Esophagus (tissue), 2 donors: ENCODE measurements at regions not wholly inside any gene's neighbourhood (a gene's known extent, or its start where the extent isn't known, plus 50 kb on each side); places are given as distances from the start of the nearest gene placed in this dataset.
A peak's percentile ranks its signal among the peaks of the same experiment; 100 is the strongest.
"Not testable (repeated sequence)": the region's sequence is repeated elsewhere in the genome, so short reads cannot be mapped to it uniquely, and the experiment has no call there.

ENCODE experiments used
- H3K27ac ChIP-seq, 2 donors: one replicate each; pipeline ENCODE4 v1.5.1; 2013; ENCODE audit warnings: low read depth in 2 of 2, mild to moderate bottlenecking in 2 of 2, inconsistent platforms in 1 of 2, low read length in 1 of 2, moderate library complexity in 1 of 2
- H3K27me3 ChIP-seq, 2 donors: one replicate each; pipeline ENCODE4 v1.6.1; 2013; ENCODE audit warnings: low read length in 2 of 2, control low read depth in 1 of 2, mild to moderate bottlenecking in 1 of 2; ENCODE audit not compliant: insufficient read depth in 2 of 2, control insufficient read depth in 1 of 2
- H3K36me3 ChIP-seq, 2 donors: one replicate each; pipeline ENCODE4 v1.6.1; 2013; ENCODE audit warnings: low read length in 1 of 2; ENCODE audit not compliant: control insufficient read depth in 2 of 2, insufficient read depth in 2 of 2
- H3K4me1 ChIP-seq, 2 donors: one replicate each; pipeline ENCODE4 v1.6.1; 2013; ENCODE audit warnings: low read length in 1 of 2; ENCODE audit not compliant: control insufficient read depth in 2 of 2, insufficient read depth in 2 of 2
- H3K4me3 ChIP-seq, 2 donors: one replicate each; pipeline ENCODE4 v1.5.1; 2013; ENCODE audit warnings: low read length in 2 of 2, mild to moderate bottlenecking in 2 of 2, low read depth in 1 of 2, moderate library complexity in 1 of 2
- H3K9me3 ChIP-seq, 2 donors: one replicate each; pipeline ENCODE4 v1.6.1; 2013; ENCODE audit warnings: mild to moderate bottlenecking in 2 of 2, low read depth in 1 of 2, low read length in 1 of 2, moderate library complexity in 1 of 2; ENCODE audit not compliant: control insufficient read depth in 2 of 2, insufficient read depth in 1 of 2
- WGBS, 2 donors: extraction: QIAGEN DNeasy Blood & Tissue Kit; methylation state at CpG; one replicate each; pipeline ENCODE4 v1.1.7; 2013; 5-methylcytosine and 5-hydroxymethylcytosine counted together
- donor health status: healthy with polysubstance abuse.
- donor health status: Bipolar disorder and iron deficiency.

DNA sequence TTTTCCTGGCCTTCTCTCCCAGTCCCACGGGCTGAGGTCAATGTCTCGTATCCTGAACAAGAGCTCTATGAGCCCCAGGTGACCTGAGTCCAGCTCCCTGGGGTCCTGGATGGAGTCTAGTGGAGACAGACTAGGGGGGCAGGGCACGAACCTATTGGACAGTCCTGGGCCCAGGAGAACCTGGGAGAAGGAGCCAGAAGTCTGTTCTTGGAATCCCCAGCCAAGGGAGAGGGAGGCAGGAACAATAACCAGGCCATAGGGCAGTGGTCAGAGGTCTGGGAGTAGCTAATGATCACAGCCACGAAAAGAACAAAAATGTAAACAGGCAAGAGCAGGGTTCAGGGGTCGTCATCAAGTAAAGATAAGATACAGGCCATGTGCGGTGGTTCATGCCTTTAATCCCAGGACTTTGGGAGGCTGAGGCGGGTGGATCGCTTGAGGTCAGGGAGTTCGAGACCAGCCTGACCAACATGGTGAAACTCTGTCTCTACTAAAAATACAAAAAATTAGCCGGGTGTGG lies 60.8 kb downstream of the COPRS start:
- WGBS, 2 donors = 74 to 77% methylated on average over 10 of the region's 10 CpGs
- Histone ChIP-seq H3K27me3 (no peaks in the 10 kb centered on the region), H3K4me1 (no peaks in the 10 kb centered on the region), H3K36me3 (no peaks in the 10 kb centered on the region), H3K27ac (no peak overlapping the region), H3K9me3 (no peaks in the 10 kb centered on the region), H3K4me3 (no peak overlapping the region)

DNA sequence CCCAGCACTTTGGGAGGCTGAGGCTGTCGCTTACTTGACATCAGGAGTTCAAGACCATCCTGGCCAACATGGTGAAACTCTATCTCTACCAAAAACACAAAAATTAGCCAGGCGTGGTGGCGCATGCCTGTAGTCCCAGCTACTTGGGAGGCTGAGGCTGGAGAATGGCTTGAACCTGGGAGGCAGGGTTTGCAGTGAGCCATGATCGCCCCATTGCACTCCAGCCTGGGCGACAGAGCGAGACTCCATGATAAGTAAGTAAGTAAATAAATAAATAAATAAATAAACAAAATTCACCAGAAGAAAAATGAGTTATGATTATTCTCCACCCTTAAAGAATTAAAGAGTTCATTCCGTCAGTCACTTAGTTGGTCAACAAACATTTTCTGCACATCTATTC lies 63.1 kb downstream of the COPRS start:
- H3K36me3 ChIP-seq, H3K9me3 ChIP-seq, H3K27me3 ChIP-seq, H3K4me3 ChIP-seq, H3K27ac ChIP-seq, H3K4me1 ChIP-seq: not testable (repeated sequence)
- 98% methylated on average over 7 of the region's 7 CpGs for WGBS, 2 donors

DNA sequence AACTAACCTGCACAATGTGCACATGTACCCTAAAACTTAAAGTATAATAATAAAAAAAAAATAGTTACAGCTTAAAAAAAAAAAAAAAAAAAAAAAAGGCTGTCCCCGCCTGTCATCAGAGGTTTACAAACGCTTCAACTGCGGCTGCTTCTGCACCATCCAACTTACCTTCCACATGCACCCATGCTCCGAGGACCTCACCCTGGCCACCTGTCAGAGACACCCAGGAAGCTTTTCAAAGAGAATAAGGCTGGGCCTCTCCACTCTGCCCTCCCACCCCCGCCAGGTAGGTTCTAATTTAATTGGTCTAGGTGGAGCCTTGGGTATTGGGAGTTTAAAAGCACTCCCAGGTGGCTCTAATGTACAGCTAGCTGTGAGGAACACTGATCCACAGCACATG lies 64.9 kb downstream of the COPRS start:
- H3K9me3 ChIP-seq = no peaks in the 10 kb centered on the region
- H3K27ac ChIP-seq = no peak overlapping the region
- H3K4me1 ChIP-seq = no peaks in the 10 kb centered on the region
- no peaks in the 10 kb centered on the region for H3K36me3 ChIP-seq
- no peaks in the 10 kb centered on the region for H3K27me3 ChIP-seq
- 89 to 93% methylated on average over 4 to 5 of the region's 5 CpGs for WGBS, 2 donors
- no peak overlapping the region for H3K4me3 ChIP-seq

DNA sequence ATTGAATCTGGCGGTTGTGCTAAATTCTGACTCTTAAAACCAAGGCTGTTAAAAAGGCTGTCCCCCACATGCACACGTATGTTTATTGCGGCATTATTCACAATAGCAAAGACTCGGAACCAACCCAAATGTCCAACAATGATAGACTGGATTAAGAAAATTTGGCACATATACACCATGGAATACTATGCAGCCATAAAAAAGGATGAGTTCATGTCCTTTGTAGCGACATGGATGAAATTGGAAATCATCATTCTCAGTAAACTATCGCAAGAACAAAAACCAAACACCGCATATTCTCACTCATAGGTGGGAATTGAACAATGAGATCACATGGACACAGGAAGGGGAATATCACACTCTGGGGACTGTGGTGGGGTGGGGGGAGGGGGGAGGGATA lies 65.4 kb downstream of the COPRS start:
- not testable (repeated sequence) for H3K9me3 ChIP-seq, H3K4me1 ChIP-seq, H3K27me3 ChIP-seq, H3K27ac ChIP-seq, H3K36me3 ChIP-seq, H3K4me3 ChIP-seq
- 90 to 96% methylated on average over 7 of the region's 7 CpGs for WGBS, 2 donors

DNA sequence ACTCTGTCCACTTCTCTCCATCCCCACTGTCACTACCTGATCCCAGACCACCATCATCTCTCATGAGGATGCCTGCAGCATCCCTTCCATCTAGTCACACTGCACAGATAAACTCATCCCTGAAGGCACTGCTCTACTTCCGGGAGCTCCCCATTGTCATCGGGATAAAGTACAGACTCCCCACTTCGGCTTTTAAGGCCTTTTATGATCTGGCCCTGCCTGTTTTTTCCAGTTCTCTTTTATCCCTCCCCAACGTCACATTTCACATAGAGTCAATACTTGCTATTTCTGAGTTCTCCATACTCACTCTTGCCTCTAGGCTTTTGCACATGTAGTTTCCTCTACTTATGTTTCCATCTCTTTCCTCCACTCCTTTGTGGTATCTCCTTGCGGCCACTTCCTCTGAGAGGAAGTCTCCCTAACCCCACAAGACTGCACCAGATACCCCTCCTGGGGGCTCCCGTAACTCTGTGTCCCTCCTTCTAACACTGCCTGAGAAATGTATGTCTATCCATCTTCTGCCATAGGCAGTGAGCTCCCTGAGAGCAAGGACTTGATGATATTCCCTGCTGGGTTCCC lies 66.9 kb downstream of the COPRS start:
- Histone ChIP-seq H3K4me1 (peaks cover 0 to 2% of the 10 kb centered on the region in 2 donors), H3K27ac (no peak overlapping the region), H3K4me3 (no peak overlapping the region), H3K36me3 (no peaks in the 10 kb centered on the region), H3K9me3 (no peaks in the 10 kb centered on the region), H3K27me3 (no peaks in the 10 kb centered on the region)
- WGBS, 2 donors = 68 to 72% methylated on average over 6 of the region's 6 CpGs

DNA sequence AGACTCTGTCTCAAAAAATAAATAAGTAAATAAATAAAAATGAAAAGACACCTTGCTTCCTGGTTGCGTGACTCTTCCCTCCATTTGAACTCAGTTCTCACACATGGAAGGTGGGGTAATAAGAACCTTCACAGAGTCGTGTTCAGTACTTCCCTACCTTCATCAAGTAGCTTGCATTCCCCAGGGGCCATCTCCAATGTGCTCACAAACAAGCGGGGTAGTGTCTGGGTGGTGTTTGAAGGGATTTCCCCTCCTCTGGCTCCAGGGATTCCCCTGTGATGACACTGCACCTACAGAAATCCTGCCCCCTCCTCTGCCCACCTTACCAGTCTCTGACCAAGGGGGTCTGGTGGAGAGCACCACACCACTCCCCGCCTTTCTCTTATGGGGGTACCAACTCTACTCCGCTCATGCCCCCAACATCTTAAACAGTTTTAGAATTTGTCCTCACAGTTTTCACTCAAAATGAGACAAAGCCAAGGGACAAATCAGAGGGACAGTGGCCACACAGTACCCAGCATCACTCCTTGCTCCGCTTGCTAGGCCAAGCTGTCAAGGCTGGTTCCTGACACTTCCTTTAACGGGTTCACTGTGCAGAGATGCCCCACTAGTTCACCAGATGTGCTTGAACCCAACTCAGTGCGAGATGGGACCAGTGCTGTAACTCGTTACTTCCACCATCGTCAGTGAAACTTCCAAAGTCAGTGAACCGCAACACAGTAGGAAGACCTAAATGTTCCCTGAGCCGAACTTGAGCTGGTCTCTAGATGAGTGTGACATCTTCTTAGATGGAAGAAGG lies 69.1 kb downstream of the COPRS start:
- 83 to 87% methylated on average over 12 of the region's 12 CpGs for WGBS, 2 donors
- no peaks in the 10 kb centered on the region for H3K27me3 ChIP-seq
- H3K4me3 ChIP-seq = no peak overlapping the region
- H3K9me3 ChIP-seq = no peaks in the 10 kb centered on the region
- H3K36me3 ChIP-seq = no peaks in the 10 kb centered on the region
- H3K27ac ChIP-seq = no peak overlapping the region
- peaks cover 0 to 2% of the 10 kb centered on the region in 2 donors for H3K4me1 ChIP-seq

DNA sequence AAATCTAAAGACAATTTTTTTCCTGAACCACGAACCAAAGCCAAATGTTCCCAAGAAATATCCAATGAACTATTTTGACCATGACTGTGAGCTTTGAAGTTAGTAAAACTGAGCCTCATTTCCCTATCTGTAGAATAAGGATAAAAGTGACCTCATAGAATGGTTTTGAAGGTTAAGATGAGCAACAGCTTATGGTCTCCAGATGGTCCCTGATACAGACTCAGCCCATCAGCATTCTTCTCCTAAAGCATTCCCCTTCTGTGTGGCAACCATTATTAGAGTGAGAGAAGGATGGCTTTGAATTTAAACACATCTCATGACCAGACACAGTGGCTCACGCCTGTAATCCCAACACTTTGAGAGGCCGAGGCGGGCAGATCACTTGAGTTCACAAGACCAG lies 70.1 kb downstream of the COPRS start:
- no peak overlapping the region for H3K27ac ChIP-seq

DNA sequence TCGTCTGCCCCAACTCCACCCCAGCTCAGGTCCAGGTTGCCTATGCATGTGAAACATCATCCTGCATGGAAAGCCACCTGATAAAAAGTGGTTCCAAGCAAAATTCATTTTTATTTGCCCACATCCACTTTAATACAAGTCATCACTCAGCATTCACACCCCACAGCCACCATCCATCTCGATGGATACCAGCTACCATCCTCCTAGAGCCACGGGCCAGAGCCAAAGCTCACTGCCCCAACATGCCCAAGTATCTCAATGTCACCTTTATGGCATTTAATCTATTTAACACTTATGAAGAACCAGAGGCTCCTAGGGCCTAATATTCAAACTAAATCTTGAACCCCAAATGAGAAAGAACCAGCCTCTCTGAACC lies 70.5 kb downstream of the COPRS start:
- H3K27me3 ChIP-seq = no peaks in the 10 kb centered on the region
- no peaks in the 10 kb centered on the region for H3K36me3 ChIP-seq
- H3K4me3 ChIP-seq = no peak overlapping the region
- WGBS, 2 donors = 39 to 55% methylated on average over 3 of the region's 3 CpGs
- H3K9me3 ChIP-seq = no peaks in the 10 kb centered on the region
- peaks cover 0 to 2% of the 10 kb centered on the region in 2 donors for H3K4me1 ChIP-seq
- H3K27ac ChIP-seq = peak overlapping the region; percentile 50 to 72

More for the DNA sequence above, 70.1 kb downstream of the COPRS start:
- Histone ChIP-seq H3K36me3 (no peaks in the 10 kb centered on the region), H3K9me3 (no peaks in the 10 kb centered on the region), H3K27me3 (no peaks in the 10 kb centered on the region), H3K4me3 (no peak overlapping the region), H3K4me1 (peaks cover 0 to 2% of the 10 kb centered on the region in 2 donors)
- WGBS, 2 donors = 84 to 85% methylated on average over 4 of the region's 4 CpGs

DNA sequence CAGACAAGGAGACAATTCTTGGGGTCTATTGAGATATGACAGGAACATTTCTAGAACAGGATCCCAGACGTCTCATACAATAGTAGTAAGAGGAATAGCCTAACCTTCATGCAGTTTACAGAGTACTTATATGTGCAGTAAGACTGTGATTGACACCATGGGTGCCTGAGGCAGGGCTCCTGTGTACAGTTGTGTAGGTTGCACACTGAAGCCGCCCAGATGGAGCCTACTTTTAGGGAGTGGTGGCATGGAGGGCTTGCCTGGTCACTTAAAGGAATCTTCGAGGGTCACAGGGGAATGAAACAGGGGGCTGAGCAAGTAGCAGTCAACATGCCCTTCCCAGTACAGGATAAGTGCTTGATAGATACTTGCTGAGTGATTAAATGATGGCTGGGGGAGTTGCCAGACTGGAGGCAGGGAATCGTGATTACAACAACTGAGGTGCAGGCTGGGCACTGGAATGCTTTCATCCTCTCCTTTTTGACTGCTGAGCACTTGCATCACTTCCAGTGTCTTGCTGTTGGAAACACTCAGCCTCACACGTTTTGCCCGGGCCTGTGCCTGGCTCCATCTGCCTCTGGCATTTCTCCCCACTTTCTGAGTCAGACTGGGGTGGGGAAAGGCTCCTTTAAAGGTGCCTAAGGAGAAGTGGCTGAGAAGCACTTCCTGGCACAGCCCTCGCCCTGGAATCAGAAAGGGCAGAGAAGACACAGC lies 71.0 kb downstream of the COPRS start:
- 32 to 46% methylated on average over 7 of the region's 7 CpGs for WGBS, 2 donors
- Histone ChIP-seq H3K36me3 (no peaks in the 10 kb centered on the region), H3K27ac (peak overlapping the region; percentile 70 to 90)

More for the DNA sequence above, 71.0 kb downstream of the COPRS start:
- Histone ChIP-seq H3K4me3 (no peak overlapping the region), H3K27me3 (no peaks in the 10 kb centered on the region), H3K9me3 (no peaks in the 10 kb centered on the region), H3K4me1 (peaks cover 0 to 2% of the 10 kb centered on the region in 2 donors)
